Neuronal stem cell (in vitro differentiated cells): ENCODE measurements at regions not wholly inside any gene's neighbourhood (a gene's known extent, or its start where the extent isn't known, plus 50 kb on each side); places are given as distances from the start of the nearest gene placed in this dataset.

Experiments
- DNase-seq: peaks from one replicate; pipeline ENCODE4 v3.0.0-alpha.2; 2013; ENCODE audit warnings: low spot score
- H2AFZ ChIP-seq: one replicate; pipeline ENCODE4 v1.6.1; 2013; ENCODE audit warnings: mild to moderate bottlenecking, low read length, inconsistent platforms
- H2AK5ac ChIP-seq: 2 replicates; pipeline ENCODE4 v1.6.1; 2013; ENCODE audit warnings: low read depth, mild to moderate bottlenecking, inconsistent platforms, low read length, moderate library complexity, mixed read lengths
- H2BK120ac ChIP-seq: 2 replicates; pipeline ENCODE4 v1.6.1; 2013; ENCODE audit warnings: low read depth, mild to moderate bottlenecking, inconsistent platforms, low read length, moderate library complexity, mixed read lengths
- H2BK12ac ChIP-seq: one replicate; pipeline ENCODE4 v1.6.1; 2013; ENCODE audit warnings: low read length, inconsistent platforms
- H2BK15ac ChIP-seq: 2 replicates; pipeline ENCODE4 v1.6.1; 2013; ENCODE audit warnings: mild to moderate bottlenecking, low read length, inconsistent platforms, mixed read lengths
- H2BK5ac ChIP-seq: one replicate; pipeline ENCODE4 v1.6.1; 2013; ENCODE audit warnings: inconsistent platforms, mild to moderate bottlenecking, low read length, moderate library complexity
- H3K14ac ChIP-seq: one replicate; pipeline ENCODE4 v1.6.1; 2013; ENCODE audit warnings: low read length, inconsistent platforms
- H3K18ac ChIP-seq: 2 replicates; pipeline ENCODE4 v1.6.1; 2013; ENCODE audit warnings: low read length, inconsistent platforms
- H3K23ac ChIP-seq: 2 replicates; pipeline ENCODE4 v1.6.1; 2013; ENCODE audit warnings: low read depth, mild to moderate bottlenecking, mixed read lengths, low read length, inconsistent platforms; ENCODE audit not compliant: poor library complexity
- H3K27ac ChIP-seq: replicated peaks from 3 replicates; pipeline ENCODE4 v1.5.1; 2013; ENCODE audit warnings: low read length, inconsistent platforms
- H3K27me3 ChIP-seq, 3 experiments: 2 replicates each; pipeline ENCODE4 v1.6.1; 2013; ENCODE audit warnings: low read length in 3 of 3, mild to moderate bottlenecking in 2 of 3, inconsistent platforms in 1 of 3, low read depth in 1 of 3, mixed read lengths in 1 of 3, moderate library complexity in 1 of 3; ENCODE audit not compliant: control insufficient read depth in 3 of 3, insufficient read depth in 3 of 3
- H3K36me3 ChIP-seq, 2 donors: replicated peaks in 1 of 2; 2 replicates each; pipeline ENCODE4 v1.6.1; 2013; ENCODE audit warnings: low read length in 2 of 2; ENCODE audit not compliant: control insufficient read depth in 2 of 2, insufficient read depth in 2 of 2
- H3K4ac ChIP-seq: 2 replicates; pipeline ENCODE4 v1.6.1; 2013; ENCODE audit warnings: inconsistent platforms, mild to moderate bottlenecking, low read length, moderate library complexity
- H3K4me1 ChIP-seq, 2 donors: 1 replicate in 1 of 2; 2 replicates in 1 of 2; pipeline ENCODE4 v1.6.1; 2013; ENCODE audit warnings: low read length in 2 of 2, low read depth in 1 of 2; ENCODE audit not compliant: control insufficient read depth in 2 of 2, insufficient read depth in 1 of 2
- H3K4me2 ChIP-seq: one replicate; pipeline ENCODE4 v1.6.1; 2013; ENCODE audit warnings: mild to moderate bottlenecking, low read length, inconsistent platforms; ENCODE audit not compliant: insufficient read depth, poor library complexity, severe bottlenecking
- H3K4me3 ChIP-seq, 2 donors: 2 replicates each; pipeline ENCODE4 v1.5.1; 2013; ENCODE audit warnings: low read length in 2 of 2, mild to moderate bottlenecking in 2 of 2, inconsistent platforms in 1 of 2, moderate library complexity in 1 of 2
- H3K79me1 ChIP-seq: one replicate; pipeline ENCODE4 v1.6.1; 2013; ENCODE audit warnings: low read depth, mild to moderate bottlenecking, inconsistent platforms, low read length, moderate library complexity
- H3K9ac ChIP-seq: one replicate; pipeline ENCODE4 v1.6.1; 2013; ENCODE audit warnings: mild to moderate bottlenecking, low read depth, low read length, inconsistent platforms; ENCODE audit not compliant: poor library complexity
- H3K9me3 ChIP-seq, 2 donors: replicated peaks in 1 of 2; 2 replicates each; pipeline versions ENCODE3 to v1.6.1; 2013; ENCODE audit warnings: low read length in 2 of 2, mild to moderate bottlenecking in 2 of 2, inconsistent platforms in 1 of 2, low read depth in 1 of 2, mixed read lengths in 1 of 2, moderate library complexity in 1 of 2; ENCODE audit not compliant: control insufficient read depth in 2 of 2, insufficient read depth in 1 of 2
- H4K8ac ChIP-seq: one replicate; pipeline ENCODE4 v1.6.1; 2013; ENCODE audit warnings: low read depth, mild to moderate bottlenecking, inconsistent platforms, low read length, moderate library complexity
- H4K91ac ChIP-seq: one replicate; pipeline ENCODE4 v1.6.1; 2013; ENCODE audit warnings: low read length, low read depth, mild to moderate bottlenecking, inconsistent platforms; ENCODE audit not compliant: poor library complexity
- WGBS, 2 donors: extraction: QIAGEN DNeasy Blood & Tissue Kit; methylation state at CpG; one replicate each; pipeline ENCODE4 v1.1.7; 2013; ENCODE audit warnings: missing lambda C conversion rate in 2 of 2, mixed read lengths in 1 of 2; ENCODE audit not compliant: insufficient read length in 2 of 2, insufficient replicate concordance in 1 of 2; ENCODE audit errors: extremely low coverage in 2 of 2; 5-methylcytosine and 5-hydroxymethylcytosine counted together

GRCh38 chr4:13704035-13704434, 76.5 kb upstream of the BOD1L1 start:
- Histone ChIP-seq H4K8ac (no peak overlapping the region), H3K4ac (no peak overlapping the region), H3K27ac (no peak overlapping the region), H2BK5ac (no peak overlapping the region), H2BK12ac (no peak overlapping the region), H3K9ac (no peak overlapping the region), H3K36me3 (no peaks in the 10 kb centered on the region), H3K4me3 (no peak overlapping the region), H3K23ac (no peak overlapping the region), H3K14ac (no peak overlapping the region), H3K4me2 (no peak overlapping the region), H3K27me3 (no peaks in the 10 kb centered on the region), H4K91ac (no peak overlapping the region), H2AFZ (no peak overlapping the region), H3K9me3 (no peaks in the 10 kb centered on the region), H3K4me1 (peaks cover 0 to 6% of the 10 kb centered on the region in 2 donors), H2BK15ac (no peak overlapping the region), H2BK120ac (no peak overlapping the region), H3K18ac (no peak overlapping the region), H3K79me1 (no peaks in the 10 kb centered on the region), H2AK5ac (no peak overlapping the region)
- DNase-seq = no peak
- no CpG with 5 or more reads among the region's 2 CpGs for WGBS, 2 donors

- Histone ChIP-seq H3K36me3 (no peaks in the 10 kb centered on the region), H3K4me1 (peaks cover 0 to 6% of the 10 kb centered on the region in 2 donors), H4K91ac (no peak overlapping the region), H3K14ac (no peak overlapping the region), H3K9me3 (no peaks in the 10 kb centered on the region), H3K4me2 (no peak overlapping the region), H2BK12ac (no peak overlapping the region), H4K8ac (no peak overlapping the region), H3K23ac (no peak overlapping the region), H3K27me3 (no peaks in the 10 kb centered on the region), H3K27ac (no peak overlapping the region), H2BK5ac (no peak overlapping the region), H3K4ac (no peak overlapping the region), H2AFZ (no peak overlapping the region), H3K18ac (no peak overlapping the region), H2BK120ac (no peak overlapping the region), H3K9ac (no peak overlapping the region), H2BK15ac (no peak overlapping the region), H3K79me1 (no peaks in the 10 kb centered on the region), H3K4me3 (no peak overlapping the region), H2AK5ac (no peak overlapping the region)
- DNase-seq = no peak
Observed at GRCh38 chr4:13704761-13705160, 77.2 kb upstream of the BOD1L1 start.

- Histone ChIP-seq H4K91ac (no peak overlapping the region), H2BK12ac (no peak overlapping the region), H3K79me1 (no peaks in the 10 kb centered on the region), H3K36me3 (no peaks in the 10 kb centered on the region), H3K14ac (no peak overlapping the region), H3K23ac (no peak overlapping the region), H2AFZ (peak overlapping the region; percentile 38), H3K9me3 (no peaks in the 10 kb centered on the region), H2BK15ac (no peak overlapping the region), H3K18ac (no peak overlapping the region), H3K4me1 (peaks cover 0 to 6% of the 10 kb centered on the region in 2 donors), H3K27me3 (no peaks in the 10 kb centered on the region), H2BK120ac (no peak overlapping the region), H3K4me3 (no peak overlapping the region), H3K27ac (no peak overlapping the region), H2BK5ac (no peak overlapping the region), H3K4ac (no peak overlapping the region), H3K9ac (no peak overlapping the region), H3K4me2 (no peak overlapping the region), H4K8ac (no peak overlapping the region), H2AK5ac (no peak overlapping the region)
- no peak for DNase-seq
- no CpG with 5 or more reads among the region's 9 CpGs for WGBS, 2 donors
Observed at GRCh38 chr4:13705521-13706041, 78.1 kb upstream of the BOD1L1 start.

GRCh38 chr4:13706120-13706519, 78.6 kb upstream of the BOD1L1 start:
- Histone ChIP-seq H3K23ac (no peak overlapping the region), H2BK120ac (no peak overlapping the region), H3K27ac (no peak overlapping the region), H3K4ac (no peak overlapping the region), H2AK5ac (no peak overlapping the region), H4K8ac (no peak overlapping the region), H3K27me3 (no peaks in the 10 kb centered on the region), H3K79me1 (no peaks in the 10 kb centered on the region), H4K91ac (no peak overlapping the region), H2AFZ (peak overlapping the region; percentile 38), H2BK15ac (no peak overlapping the region), H3K4me2 (no peak overlapping the region), H3K36me3 (no peaks in the 10 kb centered on the region), H2BK12ac (no peak overlapping the region), H3K4me3 (no peak overlapping the region), H2BK5ac (no peak overlapping the region), H3K9ac (no peak overlapping the region), H3K4me1 (peaks cover 0 to 6% of the 10 kb centered on the region in 2 donors), H3K18ac (no peak overlapping the region), H3K14ac (no peak overlapping the region), H3K9me3 (no peaks in the 10 kb centered on the region)
- DNase-seq = no peak
